ENCODE measurements at regions not wholly inside any gene's neighbourhood (a gene's known extent, or its start where the extent isn't known, plus 50 kb on each side); places are given as distances from the start of the nearest gene placed in this dataset.

GRCh38 chr4:17098996-17099395, 200.6 kb upstream of the LDB2 start:
- POLR2A ChIA-PET (ENCODE audit: low non-redundant PET) = no interaction called here
- H3K4me3 ChIP-seq (ENCODE audit: low read depth, low read length, poor library complexity, severe bottlenecking) = no peak overlapping the region
- intact Hi-C loops (cut with micrococcal nuclease; ENCODE audit: unreplicated experiment) = loop anchor here (10.0 kb wide), 2 partner anchors 304 to 454 kb away; no protein-coding TSS in a partner anchor
- CTCF ChIA-PET = no interaction called here
- no peaks in the 10 kb centered on the region for H3K27me3 ChIP-seq (replicated peaks; ENCODE audit: insufficient read depth, low read depth, low read length, poor library complexity)
- no TSS peak for BruUV-seq (replicated peaks)
- peak overlapping the region; percentile 63 for H3K27ac ChIP-seq (ENCODE audit: low read depth, low read length, poor library complexity, severe bottlenecking)
- DNase-seq (ENCODE audit: low spot score) = peak; percentile 10
- H3K9me3 ChIP-seq (ENCODE audit: low read depth, low read length, poor library complexity, severe bottlenecking) = no peaks in the 10 kb centered on the region
- peaks cover 52% of the 10 kb centered on the region for H3K4me1 ChIP-seq (ENCODE audit: insufficient read depth, low read length, poor library complexity, severe bottlenecking)
- TF ChIP-seq CTCF (conservative IDR thresholded peaks at IDR 0.05; ENCODE audit: low read depth, low read length) (no peak), EZH2 (IDR thresholded peaks at IDR 0.05; ENCODE audit: borderline replicate concordance, low read depth, low read length, poor library complexity, severe bottlenecking) (no peak)
- H3K36me3 ChIP-seq (ENCODE audit: insufficient read depth, low read length, poor library complexity, severe bottlenecking) = no peaks in the 10 kb centered on the region

DNA sequence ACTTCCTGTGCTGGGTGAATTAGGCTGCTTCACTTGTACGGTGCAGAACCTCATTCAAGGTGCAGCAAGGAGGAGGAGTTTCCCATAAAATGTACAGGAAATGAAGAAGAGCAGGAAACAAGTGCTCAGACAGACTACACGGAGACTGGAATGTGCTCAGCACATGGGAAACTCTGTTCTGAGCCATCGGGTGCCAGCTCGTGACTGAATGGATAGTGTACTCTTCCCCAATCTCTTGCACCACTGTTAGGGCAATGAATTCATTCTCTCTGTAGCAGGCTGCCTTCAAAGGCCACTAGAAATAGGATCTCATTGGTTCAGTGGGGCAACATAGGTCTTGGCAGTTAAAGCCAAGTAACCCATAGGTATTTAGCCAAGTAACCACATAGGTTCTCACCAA, 200.0 kb upstream of the LDB2 start:
- BruUV-seq (replicated peaks) = no TSS peak

DNA sequence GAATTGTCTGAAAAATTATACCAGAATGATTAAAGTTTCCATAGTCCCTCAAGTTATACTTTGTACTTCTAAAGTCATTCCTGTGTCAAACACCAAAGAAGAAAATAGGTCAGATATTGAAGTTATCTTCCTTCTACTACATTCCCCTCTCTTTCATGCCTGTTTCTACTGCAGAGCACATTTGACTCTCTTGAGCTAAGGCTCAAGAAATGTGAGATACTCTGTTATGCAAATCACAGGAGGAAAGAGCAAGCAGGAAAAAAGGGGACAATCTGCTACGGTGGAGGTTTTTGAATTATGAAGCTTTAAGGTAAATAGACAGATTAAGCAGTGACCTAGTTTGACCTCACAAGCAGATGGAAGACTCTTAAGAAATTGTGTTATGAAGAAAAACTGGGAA, 198.9 kb upstream of the LDB2 start:
- no TSS peak for BruUV-seq (replicated peaks)
- Histone ChIP-seq H3K4me3 (ENCODE audit: low read depth, low read length, poor library complexity, severe bottlenecking) (no peak overlapping the region), H3K27ac (ENCODE audit: low read depth, low read length, poor library complexity, severe bottlenecking) (peak overlapping the region; percentile 97), H3K4me1 (ENCODE audit: insufficient read depth, low read length, poor library complexity, severe bottlenecking) (peaks cover 68% of the 10 kb centered on the region), H3K36me3 (ENCODE audit: insufficient read depth, low read length, poor library complexity, severe bottlenecking) (no peaks in the 10 kb centered on the region), H3K9me3 (ENCODE audit: low read depth, low read length, poor library complexity, severe bottlenecking) (no peaks in the 10 kb centered on the region), H3K27me3 (replicated peaks; ENCODE audit: insufficient read depth, low read depth, low read length, poor library complexity) (no peaks in the 10 kb centered on the region)
- ChIA-PET CTCF (no interaction called here), POLR2A (ENCODE audit: low non-redundant PET) (no interaction called here)
- intact Hi-C loops (cut with micrococcal nuclease; ENCODE audit: unreplicated experiment) = loop anchor here (10.0 kb wide), 2 partner anchors 303 to 453 kb away; no protein-coding TSS in a partner anchor
- no peak for TF ChIP-seq EZH2 (IDR thresholded peaks at IDR 0.05; ENCODE audit: borderline replicate concordance, low read depth, low read length, poor library complexity, severe bottlenecking)
- no peak for TF ChIP-seq CTCF (conservative IDR thresholded peaks at IDR 0.05; ENCODE audit: low read depth, low read length)
- DNase-seq (ENCODE audit: low spot score) = peak; percentile 12

More for the DNA sequence above, 200.0 kb upstream of the LDB2 start:
- no peaks in the 10 kb centered on the region for H3K36me3 ChIP-seq (ENCODE audit: insufficient read depth, low read length, poor library complexity, severe bottlenecking)
- H3K27ac ChIP-seq (ENCODE audit: low read depth, low read length, poor library complexity, severe bottlenecking) = peak overlapping the region; percentile 63
- H3K27me3 ChIP-seq (replicated peaks; ENCODE audit: insufficient read depth, low read depth, low read length, poor library complexity) = no peaks in the 10 kb centered on the region
- DNase-seq (ENCODE audit: low spot score) = peak; percentile 11
- H3K4me1 ChIP-seq (ENCODE audit: insufficient read depth, low read length, poor library complexity, severe bottlenecking) = peaks cover 58% of the 10 kb centered on the region
- CTCF ChIA-PET = no interaction called here
- H3K9me3 ChIP-seq (ENCODE audit: low read depth, low read length, poor library complexity, severe bottlenecking) = no peaks in the 10 kb centered on the region
- TF ChIP-seq EZH2 (IDR thresholded peaks at IDR 0.05; ENCODE audit: borderline replicate concordance, low read depth, low read length, poor library complexity, severe bottlenecking) = no peak
- TF ChIP-seq CTCF (conservative IDR thresholded peaks at IDR 0.05; ENCODE audit: low read depth, low read length) = no peak
- POLR2A ChIA-PET (ENCODE audit: low non-redundant PET) = no interaction called here
- intact Hi-C loops (cut with micrococcal nuclease; ENCODE audit: unreplicated experiment) = loop anchor here (10.0 kb wide), 2 partner anchors 304 to 454 kb away; no protein-coding TSS in a partner anchor
- H3K4me3 ChIP-seq (ENCODE audit: low read depth, low read length, poor library complexity, severe bottlenecking) = no peak overlapping the region
